Thoracic aorta (tissue), 2 donors: ENCODE measurements at regions not wholly inside any gene's neighbourhood (a gene's known extent, or its start where the extent isn't known, plus 50 kb on each side); places are given as distances from the start of the nearest gene placed in this dataset.

ENCODE experiments used
- ATAC-seq: fragments of 150-250 bp; one replicate; pipeline ENCODE4 v1.8.0; 2017; ENCODE audit warnings: low read depth; ENCODE audit not compliant: insufficient number of reproducible peaks, low FRiP score
- DNase-seq: peaks from one replicate; pipeline ENCODE4 v3.0.0-alpha.2; 2020; ENCODE audit warnings: low spot score
- H3K27ac ChIP-seq, 2 donors: fragments of 200-600 bp; sonication (generic); 1 replicate in 1 of 2; 2 replicates in 1 of 2; pipeline ENCODE4 v1.5.1; 2016; ENCODE audit warnings: mild to moderate bottlenecking in 2 of 2, moderate library complexity in 2 of 2
- H3K27me3 ChIP-seq: fragments of 200-600 bp; sonication (generic); replicated peaks from 2 replicates; pipeline ENCODE4 v1.6.0; 2016; ENCODE audit warnings: mild to moderate bottlenecking; ENCODE audit not compliant: insufficient read depth
- H3K36me3 ChIP-seq: fragments of 200-600 bp; sonication (generic); one replicate; pipeline ENCODE4 v1.5.1; 2016
- H3K4me1 ChIP-seq, 2 donors: fragments of 200-600 bp; sonication (generic); 1 replicate in 1 of 2; 2 replicates in 1 of 2; pipeline versions ENCODE4 v1.5.1 to v1.6.0; 2016; ENCODE audit warnings: low read depth in 2 of 2, mild to moderate bottlenecking in 1 of 2; ENCODE audit not compliant: control insufficient read depth in 1 of 2
- H3K4me3 ChIP-seq: fragments of 200-600 bp; sonication (generic); 2 replicates; pipeline ENCODE4 v1.5.1; 2016; ENCODE audit warnings: mild to moderate bottlenecking
- H3K9me3 ChIP-seq: fragments of 200-600 bp; sonication (generic); 2 replicates; pipeline ENCODE4 v1.5.1; 2016
- TF ChIP-seq, protein P1 (sequence below): fragments of 200-600 bp; sonication (generic); IDR thresholded peaks from one replicate; pipeline ENCODE4 v1.5.1; 2019; ENCODE audit warnings: antibody characterized with exemption

GRCh38 chr11:98003606-98004371 lies 1017.0 kb upstream of the CNTN5 start:
- no peaks in the 10 kb centered on the region for H3K27me3 ChIP-seq
- TF ChIP-seq, protein P1, sequence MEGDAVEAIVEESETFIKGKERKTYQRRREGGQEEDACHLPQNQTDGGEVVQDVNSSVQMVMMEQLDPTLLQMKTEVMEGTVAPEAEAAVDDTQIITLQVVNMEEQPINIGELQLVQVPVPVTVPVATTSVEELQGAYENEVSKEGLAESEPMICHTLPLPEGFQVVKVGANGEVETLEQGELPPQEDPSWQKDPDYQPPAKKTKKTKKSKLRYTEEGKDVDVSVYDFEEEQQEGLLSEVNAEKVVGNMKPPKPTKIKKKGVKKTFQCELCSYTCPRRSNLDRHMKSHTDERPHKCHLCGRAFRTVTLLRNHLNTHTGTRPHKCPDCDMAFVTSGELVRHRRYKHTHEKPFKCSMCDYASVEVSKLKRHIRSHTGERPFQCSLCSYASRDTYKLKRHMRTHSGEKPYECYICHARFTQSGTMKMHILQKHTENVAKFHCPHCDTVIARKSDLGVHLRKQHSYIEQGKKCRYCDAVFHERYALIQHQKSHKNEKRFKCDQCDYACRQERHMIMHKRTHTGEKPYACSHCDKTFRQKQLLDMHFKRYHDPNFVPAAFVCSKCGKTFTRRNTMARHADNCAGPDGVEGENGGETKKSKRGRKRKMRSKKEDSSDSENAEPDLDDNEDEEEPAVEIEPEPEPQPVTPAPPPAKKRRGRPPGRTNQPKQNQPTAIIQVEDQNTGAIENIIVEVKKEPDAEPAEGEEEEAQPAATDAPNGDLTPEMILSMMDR: no peak
- no peaks in the 10 kb centered on the region for H3K4me1 ChIP-seq
- H3K27ac ChIP-seq: no peak overlapping the region
- no peak overlapping the region for H3K4me3 ChIP-seq
- H3K9me3 ChIP-seq: no peaks in the 10 kb centered on the region
- no peaks in the 10 kb centered on the region for H3K36me3 ChIP-seq
- ATAC-seq: no peak
- DNase-seq: no peak

- no peak overlapping the region for H3K27ac ChIP-seq
- no peaks in the 10 kb centered on the region for H3K36me3 ChIP-seq
- H3K4me1 ChIP-seq: no peaks in the 10 kb centered on the region
- DNase-seq: no peak
- no peaks in the 10 kb centered on the region for H3K9me3 ChIP-seq
- H3K4me3 ChIP-seq: no peak overlapping the region
- ATAC-seq: no peak
- TF ChIP-seq, protein P1: no peak
- no peaks in the 10 kb centered on the region for H3K27me3 ChIP-seq
These were observed 1013.7 kb upstream of the CNTN5 start for GRCh38 chr11:98007072-98007471.

- DNase-seq (no peak), ATAC-seq (no peak)
- no peaks in the 10 kb centered on the region for H3K27me3 ChIP-seq
- no peak overlapping the region for H3K27ac ChIP-seq
- TF ChIP-seq, protein P1: no peak
- no peaks in the 10 kb centered on the region for H3K36me3 ChIP-seq
- no peaks in the 10 kb centered on the region for H3K9me3 ChIP-seq
- H3K4me3 ChIP-seq: no peak overlapping the region
- no peaks in the 10 kb centered on the region for H3K4me1 ChIP-seq
These were observed 993.1 kb upstream of the CNTN5 start for GRCh38 chr11:98027652-98028051.

DNA sequence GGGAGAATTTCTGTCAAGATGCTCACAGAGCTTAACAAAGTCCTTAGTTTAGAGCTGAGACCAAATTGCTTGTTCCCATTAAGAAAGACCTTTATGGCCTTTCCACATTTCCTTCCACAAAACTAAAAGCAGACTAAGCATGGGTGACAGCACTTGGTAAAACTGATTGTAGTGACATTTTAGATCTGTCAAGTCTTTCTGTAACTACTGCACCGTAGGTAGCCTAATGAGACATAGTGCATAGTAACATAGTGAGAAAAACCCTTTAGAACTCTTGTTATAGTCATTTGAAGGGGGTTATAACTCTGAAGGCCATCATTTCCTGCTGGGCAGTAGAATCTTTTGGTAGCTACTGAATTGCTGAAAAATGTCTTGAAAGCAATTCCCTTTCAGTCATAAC lies 990.9 kb upstream of the CNTN5 start:
- no peaks in the 10 kb centered on the region for H3K9me3 ChIP-seq
- DNase-seq (no peak), ATAC-seq (no peak)
- H3K4me3 ChIP-seq: no peak overlapping the region
- TF ChIP-seq, protein P1: no peak
- no peaks in the 10 kb centered on the region for H3K4me1 ChIP-seq
- no peak overlapping the region for H3K27ac ChIP-seq
- H3K36me3 ChIP-seq: no peaks in the 10 kb centered on the region
- H3K27me3 ChIP-seq: no peaks in the 10 kb centered on the region

DNA sequence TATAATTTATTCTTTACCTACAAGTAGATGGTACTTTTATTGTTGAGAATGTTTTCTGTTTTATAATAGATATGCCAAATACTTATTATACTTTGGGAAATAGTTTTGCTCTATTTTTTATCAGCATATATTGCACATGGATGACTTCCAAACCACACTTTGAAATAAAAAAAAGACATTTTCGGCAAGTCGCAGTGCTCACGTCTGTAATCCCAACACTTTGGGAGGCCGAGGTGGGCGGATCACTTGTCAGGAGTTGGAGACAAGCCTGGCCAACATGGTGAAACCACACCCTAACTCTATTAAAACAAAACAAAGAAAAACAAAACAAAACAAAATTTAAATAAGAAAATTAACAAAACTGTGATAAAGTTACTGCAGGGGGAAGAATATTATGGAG lies 983.9 kb upstream of the CNTN5 start:
- no peaks in the 10 kb centered on the region for H3K27me3 ChIP-seq
- ATAC-seq (no peak), DNase-seq (no peak)
- peaks cover 0 to 2% of the 10 kb centered on the region in 2 donors for H3K4me1 ChIP-seq
- no peaks in the 10 kb centered on the region for H3K36me3 ChIP-seq
- no peak overlapping the region for H3K4me3 ChIP-seq
- TF ChIP-seq, protein P1: no peak
- no peak overlapping the region for H3K27ac ChIP-seq
- no peaks in the 10 kb centered on the region for H3K9me3 ChIP-seq
